ENCODE measurements at regions not wholly inside any gene's neighbourhood (a gene's known extent, or its start where the extent isn't known, plus 50 kb on each side); places are given as distances from the start of the nearest gene placed in this dataset.

DNA sequence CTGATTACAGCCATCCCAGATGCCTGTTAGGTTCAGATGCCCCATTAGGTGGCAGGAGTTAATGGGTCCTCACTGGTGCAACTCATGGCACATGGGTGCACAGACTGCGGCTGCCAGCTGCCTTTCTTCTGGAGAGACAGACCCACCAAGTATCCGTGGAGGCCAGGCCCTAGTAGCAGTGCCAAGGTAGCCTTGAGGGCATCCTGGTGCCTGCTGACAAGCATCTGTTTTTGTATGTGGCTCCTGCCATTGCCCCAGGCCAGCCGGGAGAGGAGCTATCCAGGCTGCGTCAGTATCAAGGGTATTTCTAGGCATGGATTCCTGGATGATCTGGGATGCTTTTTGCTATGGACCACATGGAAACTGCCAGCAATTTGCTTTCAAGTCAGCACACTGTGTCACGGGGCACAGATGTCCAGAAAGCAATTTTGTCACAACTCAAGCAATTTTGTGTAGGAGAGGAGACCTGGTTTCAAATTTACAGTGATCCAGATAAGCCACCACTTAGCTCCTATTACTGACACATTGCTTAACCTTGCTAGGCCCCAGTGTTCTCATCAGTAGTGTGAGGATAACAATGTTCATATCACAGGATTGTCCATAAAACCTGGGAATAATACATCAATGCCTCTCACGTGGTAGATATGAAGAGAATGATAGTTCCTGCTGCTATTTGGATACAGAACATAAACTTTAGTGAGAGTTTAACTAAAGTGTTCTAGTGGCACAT lies 815.1 kb upstream of the RAB6C start:
- TF ChIP-seq, protein P1, sequence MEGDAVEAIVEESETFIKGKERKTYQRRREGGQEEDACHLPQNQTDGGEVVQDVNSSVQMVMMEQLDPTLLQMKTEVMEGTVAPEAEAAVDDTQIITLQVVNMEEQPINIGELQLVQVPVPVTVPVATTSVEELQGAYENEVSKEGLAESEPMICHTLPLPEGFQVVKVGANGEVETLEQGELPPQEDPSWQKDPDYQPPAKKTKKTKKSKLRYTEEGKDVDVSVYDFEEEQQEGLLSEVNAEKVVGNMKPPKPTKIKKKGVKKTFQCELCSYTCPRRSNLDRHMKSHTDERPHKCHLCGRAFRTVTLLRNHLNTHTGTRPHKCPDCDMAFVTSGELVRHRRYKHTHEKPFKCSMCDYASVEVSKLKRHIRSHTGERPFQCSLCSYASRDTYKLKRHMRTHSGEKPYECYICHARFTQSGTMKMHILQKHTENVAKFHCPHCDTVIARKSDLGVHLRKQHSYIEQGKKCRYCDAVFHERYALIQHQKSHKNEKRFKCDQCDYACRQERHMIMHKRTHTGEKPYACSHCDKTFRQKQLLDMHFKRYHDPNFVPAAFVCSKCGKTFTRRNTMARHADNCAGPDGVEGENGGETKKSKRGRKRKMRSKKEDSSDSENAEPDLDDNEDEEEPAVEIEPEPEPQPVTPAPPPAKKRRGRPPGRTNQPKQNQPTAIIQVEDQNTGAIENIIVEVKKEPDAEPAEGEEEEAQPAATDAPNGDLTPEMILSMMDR (IDR thresholded peaks at IDR 0.05) = no peak
- Histone ChIP-seq H3K27ac (no peak overlapping the region), H3K4me1 (ENCODE audit: control insufficient read depth in 1 of 2, insufficient read depth in 1 of 2, low read depth in 1 of 2, low read length in 1 of 2) (no peaks in the 10 kb centered on the region), H3K27me3 (no peaks in the 10 kb centered on the region), H3K36me3 (no peaks in the 10 kb centered on the region), H3K4me3 (ENCODE audit: low read depth in 1 of 2, low read length in 1 of 2) (no peak overlapping the region), H3K9me3 (no peaks in the 10 kb centered on the region)

DNA sequence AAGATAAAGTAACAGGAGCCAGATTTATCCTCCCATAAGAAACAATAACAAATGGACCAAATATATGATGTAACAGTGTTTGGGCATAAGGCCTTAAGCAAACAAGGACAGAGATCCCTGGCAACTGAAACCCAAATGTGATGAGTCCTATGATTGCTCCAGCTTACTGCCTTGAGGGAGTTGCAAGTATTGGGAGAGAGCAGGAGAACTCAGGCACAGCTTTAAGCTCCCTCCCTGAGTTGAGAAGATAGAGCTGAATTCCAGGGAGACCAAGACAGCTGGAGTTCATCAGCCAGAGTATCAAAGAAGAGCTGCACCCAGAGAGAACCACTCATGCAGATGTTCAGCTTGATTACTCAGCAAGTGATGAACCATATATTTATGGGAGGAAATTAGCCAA lies 814.5 kb upstream of the RAB6C start:
- no peaks in the 10 kb centered on the region for H3K27me3 ChIP-seq

DNA sequence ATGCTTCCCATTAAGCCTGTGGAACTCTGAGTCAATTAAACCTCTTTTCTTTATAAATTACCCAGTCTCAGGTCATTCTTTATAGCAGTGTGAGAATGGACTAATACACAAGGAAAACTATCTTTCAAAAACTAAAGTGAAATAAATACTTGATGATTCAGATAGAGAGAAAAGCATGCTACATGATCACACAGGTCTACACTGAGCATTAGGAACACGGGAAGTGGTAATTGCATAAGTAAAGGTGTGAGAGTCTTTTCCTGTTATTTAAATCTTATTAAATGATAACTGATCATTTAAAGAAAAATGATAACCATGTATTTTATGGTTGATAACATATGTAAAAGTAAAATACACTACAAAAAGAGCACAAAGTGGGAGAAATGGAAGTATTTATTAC lies 812.0 kb upstream of the RAB6C start:
- no peaks in the 10 kb centered on the region for H3K4me1 ChIP-seq (ENCODE audit: control insufficient read depth in 1 of 2, insufficient read depth in 1 of 2, low read depth in 1 of 2, low read length in 1 of 2)
- no peaks in the 10 kb centered on the region for H3K27me3 ChIP-seq
- no peaks in the 10 kb centered on the region for H3K9me3 ChIP-seq
- no peak overlapping the region for H3K27ac ChIP-seq
- TF ChIP-seq, protein P1 (IDR thresholded peaks at IDR 0.05) = no peak
- no peaks in the 10 kb centered on the region for H3K36me3 ChIP-seq
- H3K4me3 ChIP-seq (ENCODE audit: low read depth in 1 of 2, low read length in 1 of 2) = no peak overlapping the region

More for the DNA sequence above, 814.5 kb upstream of the RAB6C start:
- no peak overlapping the region for H3K4me3 ChIP-seq (ENCODE audit: low read depth in 1 of 2, low read length in 1 of 2)
- no peaks in the 10 kb centered on the region for H3K9me3 ChIP-seq
- H3K36me3 ChIP-seq = no peaks in the 10 kb centered on the region
- H3K4me1 ChIP-seq (ENCODE audit: control insufficient read depth in 1 of 2, insufficient read depth in 1 of 2, low read depth in 1 of 2, low read length in 1 of 2) = no peaks in the 10 kb centered on the region
- TF ChIP-seq, protein P1 (IDR thresholded peaks at IDR 0.05) = no peak
- no peak overlapping the region for H3K27ac ChIP-seq

DNA sequence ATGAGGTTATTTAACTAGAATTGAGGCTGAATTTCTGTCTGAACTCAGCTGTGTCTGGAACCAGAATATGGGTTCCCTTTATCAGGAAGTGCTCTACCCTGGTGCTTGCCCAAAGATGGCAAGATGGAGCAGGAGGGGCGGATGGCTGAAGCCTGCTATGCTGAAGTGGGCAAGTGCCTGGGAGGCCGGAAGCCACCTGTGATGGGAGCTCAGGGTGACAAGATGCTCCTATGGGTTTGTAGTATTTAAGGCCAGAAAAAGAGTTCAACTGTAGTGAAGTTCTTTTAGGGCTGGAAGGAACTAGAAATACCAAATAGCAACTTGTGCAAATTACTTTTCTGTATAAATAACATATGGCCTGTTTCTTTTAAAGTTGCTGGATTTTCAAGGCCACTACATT lies 808.9 kb upstream of the RAB6C start:
- Histone ChIP-seq H3K4me1 (ENCODE audit: control insufficient read depth in 1 of 2, insufficient read depth in 1 of 2, low read depth in 1 of 2, low read length in 1 of 2) (no peaks in the 10 kb centered on the region), H3K4me3 (ENCODE audit: low read depth in 1 of 2, low read length in 1 of 2) (no peak overlapping the region), H3K36me3 (no peaks in the 10 kb centered on the region), H3K27ac (no peak overlapping the region), H3K27me3 (no peaks in the 10 kb centered on the region), H3K9me3 (no peaks in the 10 kb centered on the region)
- TF ChIP-seq, protein P1 (IDR thresholded peaks at IDR 0.05) = no peak

DNA sequence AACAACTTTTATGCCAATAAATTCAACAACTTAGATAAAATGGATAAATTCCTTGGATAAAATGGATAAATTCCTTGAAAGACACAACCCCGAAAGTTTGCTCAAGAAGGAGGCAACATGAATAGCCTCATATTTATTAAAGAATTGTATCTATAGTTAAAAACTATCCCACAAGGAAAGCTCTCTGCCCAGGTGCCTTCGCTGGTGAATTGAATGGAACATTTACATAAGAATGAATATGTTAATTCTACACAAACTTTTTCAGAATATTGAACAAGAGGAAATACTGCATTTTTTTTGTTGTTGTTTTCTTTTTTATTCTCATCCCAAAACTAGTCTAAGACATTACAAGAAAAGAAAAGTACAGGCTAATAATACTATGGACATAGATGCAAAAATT lies 805.3 kb upstream of the RAB6C start:
- Histone ChIP-seq H3K27ac (no peak overlapping the region), H3K4me1 (ENCODE audit: control insufficient read depth in 1 of 2, insufficient read depth in 1 of 2, low read depth in 1 of 2, low read length in 1 of 2) (no peaks in the 10 kb centered on the region), H3K4me3 (ENCODE audit: low read depth in 1 of 2, low read length in 1 of 2) (no peak overlapping the region), H3K27me3 (no peaks in the 10 kb centered on the region), H3K36me3 (no peaks in the 10 kb centered on the region), H3K9me3 (no peaks in the 10 kb centered on the region)
- TF ChIP-seq, protein P1 (IDR thresholded peaks at IDR 0.05) = no peak
